ENCODE measurements at regions not wholly inside any gene's neighbourhood (a gene's known extent, or its start where the extent isn't known, plus 50 kb on each side); places are given as distances from the start of the nearest gene placed in this dataset.
A peak's percentile ranks its signal among the peaks of the same experiment; 100 is the strongest.

GRCh38 chr3:43207628-43208085 is 78.7 kb upstream of the SNRK start:
- DNase-seq (ENCODE audit: low read depth) = no peak

- no peak for DNase-seq (ENCODE audit: low read depth)
Measured at GRCh38 chr3:43206632-43207031, 79.7 kb upstream of the SNRK start.

- no peak for DNase-seq (ENCODE audit: low read depth)
Measured at GRCh38 chr3:43206105-43206504, 80.2 kb upstream of the SNRK start.

GRCh38 chr3:43203022-43203421 is 83.3 kb upstream of the SNRK start:
- no peak for DNase-seq (ENCODE audit: low read depth)

- DNase-seq (ENCODE audit: low read depth) = no peak
Measured at GRCh38 chr3:43201581-43201980, 84.8 kb upstream of the SNRK start.

- DNase-seq (ENCODE audit: low read depth) = no peak
Measured at GRCh38 chr3:43199645-43200306, 86.6 kb upstream of the SNRK start.

- DNase-seq (ENCODE audit: low read depth) = no peak
Measured at GRCh38 chr3:43198791-43199644, 87.3 kb upstream of the SNRK start.

- DNase-seq (ENCODE audit: low read depth) = no peak
Measured at GRCh38 chr3:43198301-43198700, 88.0 kb upstream of the SNRK start.

GRCh38 chr3:43197181-43197580 is 89.2 kb upstream of the SNRK start:
- DNase-seq (ENCODE audit: low read depth) = no peak

- DNase-seq (ENCODE audit: low read depth) = no peak
Measured at GRCh38 chr3:43196721-43197120, 89.6 kb upstream of the SNRK start.

GRCh38 chr3:43195115-43195498 is 89.2 kb upstream of the POMGNT2 start:
- no peak for DNase-seq (ENCODE audit: low read depth)

GRCh38 chr3:43194490-43195114 is 88.7 kb upstream of the POMGNT2 start:
- no peak for DNase-seq (ENCODE audit: low read depth)

- no peak for DNase-seq (ENCODE audit: low read depth)
Measured at GRCh38 chr3:43194069-43194468, 88.2 kb upstream of the POMGNT2 start.

GRCh38 chr3:43192028-43192427 is 86.1 kb upstream of the POMGNT2 start:
- no peak for DNase-seq (ENCODE audit: low read depth)

- DNase-seq (ENCODE audit: low read depth) = no peak
Measured at GRCh38 chr3:43191116-43191515, 85.2 kb upstream of the POMGNT2 start.

- no peak for DNase-seq (ENCODE audit: low read depth)
Measured at GRCh38 chr3:43190670-43191069, 84.8 kb upstream of the POMGNT2 start.

GRCh38 chr3:43187836-43188479 is 82.1 kb upstream of the POMGNT2 start:
- no peak for DNase-seq (ENCODE audit: low read depth)

- no peak for DNase-seq (ENCODE audit: low read depth)
Measured at GRCh38 chr3:43185983-43186314, 80.1 kb upstream of the POMGNT2 start.

GRCh38 chr3:43185274-43185982 is 79.5 kb upstream of the POMGNT2 start:
- no peak for DNase-seq (ENCODE audit: low read depth)

- no peak for DNase-seq (ENCODE audit: low read depth)
Measured at GRCh38 chr3:43183456-43183855, 77.6 kb upstream of the POMGNT2 start.

GRCh38 chr3:43181202-43181821 is 75.4 kb upstream of the POMGNT2 start:
- peak; percentile 36 for DNase-seq (ENCODE audit: low read depth)

- DNase-seq (ENCODE audit: low read depth) = no peak
Measured at GRCh38 chr3:43180694-43181093, 74.8 kb upstream of the POMGNT2 start.
